K562 (cell line): ENCODE measurements at regions not wholly inside any gene's neighbourhood (a gene's known extent, or its start where the extent isn't known, plus 50 kb on each side); places are given as distances from the start of the nearest gene placed in this dataset.

ENCODE experiments used
- NBN ChIP-seq: fragments of 450-650 bp; IDR thresholded peaks from 2 replicates; pipeline ENCODE4 v1.6.1; 2016; ENCODE audit warnings: low read depth, mild to moderate bottlenecking
- SREBF1 ChIP-seq: fragments of 150-350 bp; IDR thresholded peaks from 2 replicates; pipeline ENCODE4 v1.6.1; 2014; ENCODE audit warnings: antibody characterized with exemption, low read depth, low read length, borderline replicate concordance
- TCF3 ChIP-seq: sonication (generic); formaldehyde crosslinking; IDR thresholded peaks from 2 replicates; pipeline ENCODE4 v1.4.0; 2020; ENCODE audit warnings: mild to moderate bottlenecking, missing genetic modification reagents
- ZNF324 ChIP-seq: fragments of 250-450 bp; sonication (Bioruptor Pico); IDR thresholded peaks from 2 replicates; pipeline ENCODE4 v1.4.0; 2020; ENCODE audit warnings: mild to moderate bottlenecking
- ZNF431 ChIP-seq: sonication (generic); formaldehyde crosslinking; IDR thresholded peaks from 2 replicates; pipeline ENCODE4 v1.8.0; 2022; ENCODE audit warnings: mild to moderate bottlenecking, missing genetic modification reagents
- TF ChIP-seq, protein P1 (sequence below), 2 experiments: fragments of 150-350 bp in 1 of 2; IDR thresholded peaks; 2 replicates each; pipeline ENCODE4 v1.6.1; 2012 to 2016; ENCODE audit warnings: low read depth in 2 of 2, low read length in 2 of 2, mild to moderate bottlenecking in 1 of 2, moderate library complexity in 1 of 2
- TF ChIP-seq, protein P2 (sequence below): fragments of 250-450 bp; sonication (Bioruptor Pico); IDR thresholded peaks from 2 replicates; pipeline ENCODE4 v1.5.0; 2021
- TF ChIP-seq, protein P3 (sequence below): fragments of 250-450 bp; sonication (Bioruptor Pico); IDR thresholded peaks from 2 replicates; pipeline ENCODE4 v1.4.0; 2020; ENCODE audit warnings: mild to moderate bottlenecking, moderate library complexity
- TF ChIP-seq, protein P4 (sequence below): fragments of 450-650 bp; IDR thresholded peaks from 2 replicates; pipeline ENCODE4 v1.6.1; 2017; ENCODE audit warnings: mild to moderate bottlenecking, moderate library complexity
- TF ChIP-seq, protein P5 (sequence below): fragments of 450-650 bp; IDR thresholded peaks from 2 replicates; pipeline ENCODE4 v1.6.1; 2016

DNA sequence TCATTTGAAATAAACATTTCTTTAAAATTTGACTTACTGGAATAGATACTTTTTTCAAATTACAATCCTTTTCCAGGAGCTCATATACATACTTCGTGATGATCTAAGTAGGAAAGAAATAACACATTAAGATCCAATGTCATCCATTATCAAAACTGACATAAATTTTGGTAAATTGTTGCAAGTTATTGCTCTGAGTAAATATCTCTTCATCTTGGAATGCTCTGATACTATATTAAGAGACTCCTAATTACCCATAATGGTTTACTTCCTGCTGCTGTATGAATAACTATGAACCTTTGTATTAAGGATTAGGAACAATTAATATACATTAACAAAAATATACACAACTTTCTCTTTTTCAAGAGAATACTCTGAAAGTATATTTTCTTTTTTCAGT, 223.0 kb upstream of the POU5F2 start (continued):
- TF ChIP-seq, protein P1, sequence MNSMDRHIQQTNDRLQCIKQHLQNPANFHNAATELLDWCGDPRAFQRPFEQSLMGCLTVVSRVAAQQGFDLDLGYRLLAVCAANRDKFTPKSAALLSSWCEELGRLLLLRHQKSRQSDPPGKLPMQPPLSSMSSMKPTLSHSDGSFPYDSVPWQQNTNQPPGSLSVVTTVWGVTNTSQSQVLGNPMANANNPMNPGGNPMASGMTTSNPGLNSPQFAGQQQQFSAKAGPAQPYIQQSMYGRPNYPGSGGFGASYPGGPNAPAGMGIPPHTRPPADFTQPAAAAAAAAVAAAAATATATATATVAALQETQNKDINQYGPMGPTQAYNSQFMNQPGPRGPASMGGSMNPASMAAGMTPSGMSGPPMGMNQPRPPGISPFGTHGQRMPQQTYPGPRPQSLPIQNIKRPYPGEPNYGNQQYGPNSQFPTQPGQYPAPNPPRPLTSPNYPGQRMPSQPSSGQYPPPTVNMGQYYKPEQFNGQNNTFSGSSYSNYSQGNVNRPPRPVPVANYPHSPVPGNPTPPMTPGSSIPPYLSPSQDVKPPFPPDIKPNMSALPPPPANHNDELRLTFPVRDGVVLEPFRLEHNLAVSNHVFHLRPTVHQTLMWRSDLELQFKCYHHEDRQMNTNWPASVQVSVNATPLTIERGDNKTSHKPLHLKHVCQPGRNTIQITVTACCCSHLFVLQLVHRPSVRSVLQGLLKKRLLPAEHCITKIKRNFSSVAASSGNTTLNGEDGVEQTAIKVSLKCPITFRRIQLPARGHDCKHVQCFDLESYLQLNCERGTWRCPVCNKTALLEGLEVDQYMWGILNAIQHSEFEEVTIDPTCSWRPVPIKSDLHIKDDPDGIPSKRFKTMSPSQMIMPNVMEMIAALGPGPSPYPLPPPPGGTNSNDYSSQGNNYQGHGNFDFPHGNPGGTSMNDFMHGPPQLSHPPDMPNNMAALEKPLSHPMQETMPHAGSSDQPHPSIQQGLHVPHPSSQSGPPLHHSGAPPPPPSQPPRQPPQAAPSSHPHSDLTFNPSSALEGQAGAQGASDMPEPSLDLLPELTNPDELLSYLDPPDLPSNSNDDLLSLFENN (IDR thresholded peaks at IDR 0.05; ENCODE audit: low read depth in 2 of 2, low read length in 2 of 2): no peak
- TF ChIP-seq, protein P2, sequence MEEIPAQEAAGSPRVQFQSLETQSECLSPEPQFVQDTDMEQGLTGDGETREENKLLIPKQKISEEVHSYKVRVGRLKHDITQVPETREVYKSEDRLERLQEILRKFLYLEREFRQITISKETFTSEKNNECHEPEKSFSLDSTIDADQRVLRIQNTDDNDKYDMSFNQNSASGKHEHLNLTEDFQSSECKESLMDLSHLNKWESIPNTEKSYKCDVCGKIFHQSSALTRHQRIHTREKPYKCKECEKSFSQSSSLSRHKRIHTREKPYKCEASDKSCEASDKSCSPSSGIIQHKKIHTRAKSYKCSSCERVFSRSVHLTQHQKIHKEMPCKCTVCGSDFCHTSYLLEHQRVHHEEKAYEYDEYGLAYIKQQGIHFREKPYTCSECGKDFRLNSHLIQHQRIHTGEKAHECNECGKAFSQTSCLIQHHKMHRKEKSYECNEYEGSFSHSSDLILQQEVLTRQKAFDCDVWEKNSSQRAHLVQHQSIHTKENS (CRISPR knock-in tag): no peak
- no peak for TF ChIP-seq TCF3 (CRISPR knock-in tag)
- TF ChIP-seq, protein P3, sequence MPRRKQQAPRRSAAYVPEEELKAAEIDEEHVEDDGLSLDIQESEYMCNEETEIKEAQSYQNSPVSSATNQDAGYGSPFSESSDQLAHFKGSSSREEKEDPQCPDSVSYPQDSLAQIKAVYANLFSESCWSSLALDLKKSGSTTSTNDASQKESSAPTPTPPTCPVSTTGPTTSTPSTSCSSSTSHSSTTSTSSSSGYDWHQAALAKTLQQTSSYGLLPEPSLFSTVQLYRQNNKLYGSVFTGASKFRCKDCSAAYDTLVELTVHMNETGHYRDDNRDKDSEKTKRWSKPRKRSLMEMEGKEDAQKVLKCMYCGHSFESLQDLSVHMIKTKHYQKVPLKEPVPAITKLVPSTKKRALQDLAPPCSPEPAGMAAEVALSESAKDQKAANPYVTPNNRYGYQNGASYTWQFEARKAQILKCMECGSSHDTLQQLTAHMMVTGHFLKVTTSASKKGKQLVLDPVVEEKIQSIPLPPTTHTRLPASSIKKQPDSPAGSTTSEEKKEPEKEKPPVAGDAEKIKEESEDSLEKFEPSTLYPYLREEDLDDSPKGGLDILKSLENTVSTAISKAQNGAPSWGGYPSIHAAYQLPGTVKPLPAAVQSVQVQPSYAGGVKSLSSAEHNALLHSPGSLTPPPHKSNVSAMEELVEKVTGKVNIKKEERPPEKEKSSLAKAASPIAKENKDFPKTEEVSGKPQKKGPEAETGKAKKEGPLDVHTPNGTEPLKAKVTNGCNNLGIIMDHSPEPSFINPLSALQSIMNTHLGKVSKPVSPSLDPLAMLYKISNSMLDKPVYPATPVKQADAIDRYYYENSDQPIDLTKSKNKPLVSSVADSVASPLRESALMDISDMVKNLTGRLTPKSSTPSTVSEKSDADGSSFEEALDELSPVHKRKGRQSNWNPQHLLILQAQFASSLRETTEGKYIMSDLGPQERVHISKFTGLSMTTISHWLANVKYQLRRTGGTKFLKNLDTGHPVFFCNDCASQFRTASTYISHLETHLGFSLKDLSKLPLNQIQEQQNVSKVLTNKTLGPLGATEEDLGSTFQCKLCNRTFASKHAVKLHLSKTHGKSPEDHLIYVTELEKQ: no peak
- TF ChIP-seq NBN: no peak
- TF ChIP-seq ZNF431 (CRISPR knock-in tag): no peak
- TF ChIP-seq, protein P4, sequence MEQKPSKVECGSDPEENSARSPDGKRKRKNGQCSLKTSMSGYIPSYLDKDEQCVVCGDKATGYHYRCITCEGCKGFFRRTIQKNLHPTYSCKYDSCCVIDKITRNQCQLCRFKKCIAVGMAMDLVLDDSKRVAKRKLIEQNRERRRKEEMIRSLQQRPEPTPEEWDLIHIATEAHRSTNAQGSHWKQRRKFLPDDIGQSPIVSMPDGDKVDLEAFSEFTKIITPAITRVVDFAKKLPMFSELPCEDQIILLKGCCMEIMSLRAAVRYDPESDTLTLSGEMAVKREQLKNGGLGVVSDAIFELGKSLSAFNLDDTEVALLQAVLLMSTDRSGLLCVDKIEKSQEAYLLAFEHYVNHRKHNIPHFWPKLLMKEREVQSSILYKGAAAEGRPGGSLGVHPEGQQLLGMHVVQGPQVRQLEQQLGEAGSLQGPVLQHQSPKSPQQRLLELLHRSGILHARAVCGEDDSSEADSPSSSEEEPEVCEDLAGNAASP: no peak
- no peak for TF ChIP-seq SREBF1
- TF ChIP-seq, protein P5, sequence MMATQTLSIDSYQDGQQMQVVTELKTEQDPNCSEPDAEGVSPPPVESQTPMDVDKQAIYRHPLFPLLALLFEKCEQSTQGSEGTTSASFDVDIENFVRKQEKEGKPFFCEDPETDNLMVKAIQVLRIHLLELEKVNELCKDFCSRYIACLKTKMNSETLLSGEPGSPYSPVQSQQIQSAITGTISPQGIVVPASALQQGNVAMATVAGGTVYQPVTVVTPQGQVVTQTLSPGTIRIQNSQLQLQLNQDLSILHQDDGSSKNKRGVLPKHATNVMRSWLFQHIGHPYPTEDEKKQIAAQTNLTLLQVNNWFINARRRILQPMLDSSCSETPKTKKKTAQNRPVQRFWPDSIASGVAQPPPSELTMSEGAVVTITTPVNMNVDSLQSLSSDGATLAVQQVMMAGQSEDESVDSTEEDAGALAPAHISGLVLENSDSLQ: no peak
- no peak for TF ChIP-seq ZNF324
